Activated naive CD8-positive, alpha-beta T cell treated with anti-CD3 and anti-CD28 coated beads for 36 hours (primary cell): ENCODE measurements at regions not wholly inside any gene's neighbourhood (a gene's known extent, or its start where the extent isn't known, plus 50 kb on each side); places are given as distances from the start of the nearest gene placed in this dataset.

Experiments used
- DNase-seq: peaks from one replicate; pipeline ENCODE4 v3.0.0; 2021
- H3K27ac Mint-ChIP-seq: one replicate; pipeline ENCODE4 v1.8.0; 2022; ENCODE audit warnings: mild to moderate bottlenecking, moderate library complexity, mixed read lengths
- H3K27me3 Mint-ChIP-seq: one replicate; pipeline ENCODE4 v1.8.0; 2022; ENCODE audit warnings: mild to moderate bottlenecking, mixed read lengths
- H3K36me3 Mint-ChIP-seq: one replicate; pipeline ENCODE4 v1.8.0; 2021; ENCODE audit warnings: mild to moderate bottlenecking, mixed read lengths
- H3K4me1 Mint-ChIP-seq: one replicate; pipeline ENCODE4 v1.8.0; 2021; ENCODE audit warnings: mixed read lengths
- H3K4me3 Mint-ChIP-seq: one replicate; pipeline ENCODE4 v1.8.0; 2022; ENCODE audit warnings: mild to moderate bottlenecking, moderate library complexity, mixed read lengths
- H3K9me3 Mint-ChIP-seq: one replicate; pipeline ENCODE4 v1.8.0; 2022; ENCODE audit warnings: mixed read lengths

GRCh38 chr6:138011413-138011812, 95.8 kb downstream of the PERP start:
- no peak overlapping the region for H3K4me3 Mint-ChIP-seq
- H3K27me3 Mint-ChIP-seq: no peaks in the 10 kb centered on the region
- no peaks in the 10 kb centered on the region for H3K36me3 Mint-ChIP-seq
- no peak for DNase-seq
- no peak overlapping the region for H3K27ac Mint-ChIP-seq
- no peaks in the 10 kb centered on the region for H3K9me3 Mint-ChIP-seq
- H3K4me1 Mint-ChIP-seq: peaks cover 2% of the 10 kb centered on the region

GRCh38 chr6:138012682-138013081, 94.5 kb downstream of the PERP start:
- no peak for DNase-seq
- no peaks in the 10 kb centered on the region for H3K36me3 Mint-ChIP-seq
- H3K27me3 Mint-ChIP-seq: no peaks in the 10 kb centered on the region
- H3K4me3 Mint-ChIP-seq: no peak overlapping the region
- no peaks in the 10 kb centered on the region for H3K9me3 Mint-ChIP-seq
- no peak overlapping the region for H3K27ac Mint-ChIP-seq
- H3K4me1 Mint-ChIP-seq: no peaks in the 10 kb centered on the region

- Mint-ChIP-seq H3K4me3 (no peak overlapping the region), H3K4me1 (no peaks in the 10 kb centered on the region), H3K36me3 (no peaks in the 10 kb centered on the region), H3K27ac (no peak overlapping the region), H3K27me3 (no peaks in the 10 kb centered on the region), H3K9me3 (no peaks in the 10 kb centered on the region)
- DNase-seq: no peak
Measured at GRCh38 chr6:138013959-138014358, 93.3 kb downstream of the PERP start.

- no peak for DNase-seq
- H3K4me3 Mint-ChIP-seq: no peak overlapping the region
- no peaks in the 10 kb centered on the region for H3K4me1 Mint-ChIP-seq
- H3K36me3 Mint-ChIP-seq: no peaks in the 10 kb centered on the region
- H3K9me3 Mint-ChIP-seq: no peaks in the 10 kb centered on the region
- H3K27ac Mint-ChIP-seq: no peak overlapping the region
- H3K27me3 Mint-ChIP-seq: no peaks in the 10 kb centered on the region
Measured at GRCh38 chr6:138017166-138017757, 90.0 kb downstream of the PERP start.

GRCh38 chr6:138018297-138018696, 88.9 kb downstream of the PERP start:
- no peaks in the 10 kb centered on the region for H3K27me3 Mint-ChIP-seq
- H3K4me1 Mint-ChIP-seq: no peaks in the 10 kb centered on the region
- no peaks in the 10 kb centered on the region for H3K9me3 Mint-ChIP-seq
- H3K27ac Mint-ChIP-seq: no peak overlapping the region
- DNase-seq: no peak
- H3K36me3 Mint-ChIP-seq: no peaks in the 10 kb centered on the region
- H3K4me3 Mint-ChIP-seq: no peak overlapping the region

- H3K27ac Mint-ChIP-seq: no peak overlapping the region
- H3K4me3 Mint-ChIP-seq: no peak overlapping the region
- H3K36me3 Mint-ChIP-seq: no peaks in the 10 kb centered on the region
- H3K9me3 Mint-ChIP-seq: no peaks in the 10 kb centered on the region
- DNase-seq: no peak
- no peaks in the 10 kb centered on the region for H3K4me1 Mint-ChIP-seq
- H3K27me3 Mint-ChIP-seq: peaks cover 6% of the 10 kb centered on the region
Measured at GRCh38 chr6:138025528-138025978, 81.7 kb downstream of the PERP start.

GRCh38 chr6:138026342-138026741, 80.9 kb downstream of the PERP start:
- no peak for DNase-seq
- no peaks in the 10 kb centered on the region for H3K36me3 Mint-ChIP-seq
- H3K27ac Mint-ChIP-seq: no peak overlapping the region
- H3K4me1 Mint-ChIP-seq: no peaks in the 10 kb centered on the region
- H3K4me3 Mint-ChIP-seq: no peak overlapping the region
- peaks cover 6% of the 10 kb centered on the region for H3K27me3 Mint-ChIP-seq
- no peaks in the 10 kb centered on the region for H3K9me3 Mint-ChIP-seq

- H3K36me3 Mint-ChIP-seq: no peaks in the 10 kb centered on the region
- H3K4me1 Mint-ChIP-seq: no peaks in the 10 kb centered on the region
- H3K9me3 Mint-ChIP-seq: no peaks in the 10 kb centered on the region
- H3K27me3 Mint-ChIP-seq: peaks cover 6% of the 10 kb centered on the region
- no peak overlapping the region for H3K27ac Mint-ChIP-seq
- no peak overlapping the region for H3K4me3 Mint-ChIP-seq
- DNase-seq: no peak
Measured at GRCh38 chr6:138028893-138029292, 78.3 kb downstream of the PERP start.

- H3K27ac Mint-ChIP-seq: no peak overlapping the region
- H3K36me3 Mint-ChIP-seq: no peaks in the 10 kb centered on the region
- H3K4me3 Mint-ChIP-seq: no peak overlapping the region
- peaks cover 6% of the 10 kb centered on the region for H3K27me3 Mint-ChIP-seq
- no peak for DNase-seq
- H3K4me1 Mint-ChIP-seq: no peaks in the 10 kb centered on the region
- H3K9me3 Mint-ChIP-seq: no peaks in the 10 kb centered on the region
Measured at GRCh38 chr6:138030872-138031271, 76.3 kb downstream of the PERP start.

GRCh38 chr6:138031417-138031816, 75.8 kb downstream of the PERP start:
- no peaks in the 10 kb centered on the region for H3K36me3 Mint-ChIP-seq
- H3K9me3 Mint-ChIP-seq: no peaks in the 10 kb centered on the region
- no peak overlapping the region for H3K27ac Mint-ChIP-seq
- no peaks in the 10 kb centered on the region for H3K4me1 Mint-ChIP-seq
- peaks cover 6% of the 10 kb centered on the region for H3K27me3 Mint-ChIP-seq
- H3K4me3 Mint-ChIP-seq: no peak overlapping the region
- DNase-seq: no peak

- H3K4me1 Mint-ChIP-seq: no peaks in the 10 kb centered on the region
- no peak overlapping the region for H3K4me3 Mint-ChIP-seq
- H3K9me3 Mint-ChIP-seq: no peaks in the 10 kb centered on the region
- no peaks in the 10 kb centered on the region for H3K36me3 Mint-ChIP-seq
- H3K27ac Mint-ChIP-seq: no peak overlapping the region
- peaks cover 6% of the 10 kb centered on the region for H3K27me3 Mint-ChIP-seq
- DNase-seq: no peak
Measured at GRCh38 chr6:138031850-138032249, 75.4 kb downstream of the PERP start.

GRCh38 chr6:138032571-138032970, 74.6 kb downstream of the PERP start:
- peaks cover 6% of the 10 kb centered on the region for H3K27me3 Mint-ChIP-seq
- H3K4me1 Mint-ChIP-seq: no peaks in the 10 kb centered on the region
- no peaks in the 10 kb centered on the region for H3K36me3 Mint-ChIP-seq
- no peak overlapping the region for H3K4me3 Mint-ChIP-seq
- no peak for DNase-seq
- H3K9me3 Mint-ChIP-seq: no peaks in the 10 kb centered on the region
- H3K27ac Mint-ChIP-seq: no peak overlapping the region

- H3K4me3 Mint-ChIP-seq: no peak overlapping the region
- H3K4me1 Mint-ChIP-seq: no peaks in the 10 kb centered on the region
- peaks cover 2% of the 10 kb centered on the region for H3K27me3 Mint-ChIP-seq
- H3K27ac Mint-ChIP-seq: no peak overlapping the region
- H3K9me3 Mint-ChIP-seq: no peaks in the 10 kb centered on the region
- no peaks in the 10 kb centered on the region for H3K36me3 Mint-ChIP-seq
- DNase-seq: no peak
Measured at GRCh38 chr6:138034229-138034628, 73.0 kb downstream of the PERP start.

- no peaks in the 10 kb centered on the region for H3K9me3 Mint-ChIP-seq
Measured at GRCh38 chr6:138035070-138035469, 72.1 kb downstream of the PERP start.

GRCh38 chr6:138036111-138036510, 71.1 kb downstream of the PERP start:
- H3K36me3 Mint-ChIP-seq: no peaks in the 10 kb centered on the region

More at GRCh38 chr6:138035070-138035469, 72.1 kb downstream of the PERP start:
- no peaks in the 10 kb centered on the region for H3K27me3 Mint-ChIP-seq
- no peaks in the 10 kb centered on the region for H3K4me1 Mint-ChIP-seq
- H3K36me3 Mint-ChIP-seq: no peaks in the 10 kb centered on the region
- DNase-seq: no peak
- H3K27ac Mint-ChIP-seq: no peak overlapping the region
- H3K4me3 Mint-ChIP-seq: no peak overlapping the region

GRCh38 chr6:138037009-138037504, 70.2 kb downstream of the PERP start:
- no peaks in the 10 kb centered on the region for H3K9me3 Mint-ChIP-seq
- no peaks in the 10 kb centered on the region for H3K27me3 Mint-ChIP-seq
- H3K36me3 Mint-ChIP-seq: no peaks in the 10 kb centered on the region
- no peaks in the 10 kb centered on the region for H3K4me1 Mint-ChIP-seq
- no peak overlapping the region for H3K27ac Mint-ChIP-seq
- DNase-seq: no peak
- H3K4me3 Mint-ChIP-seq: no peak overlapping the region

More at GRCh38 chr6:138036111-138036510, 71.1 kb downstream of the PERP start:
- Mint-ChIP-seq H3K27me3 (no peaks in the 10 kb centered on the region), H3K9me3 (no peaks in the 10 kb centered on the region), H3K4me1 (no peaks in the 10 kb centered on the region), H3K27ac (no peak overlapping the region), H3K4me3 (no peak overlapping the region)
- DNase-seq: no peak
